H1 (cell line): ENCODE measurements at regions not wholly inside any gene's neighbourhood (a gene's known extent, or its start where the extent isn't known, plus 50 kb on each side); places are given as distances from the start of the nearest gene placed in this dataset.

Experiments
- CTCF ChIA-PET: fragments of 300-600 bp; sonication (Branson Sonifier 250); formaldehyde crosslinking; loops from one replicate; lab custom pipeline; 2021; ENCODE audit not compliant: partially characterized antibody; lab: Charles Lee
- POLR2A ChIA-PET: fragments of 300-600 bp; sonication (Branson Sonifier 250); formaldehyde crosslinking; loops from one replicate; lab custom pipeline; 2021; ENCODE audit warnings: inconsistent platforms; ENCODE audit not compliant: partially characterized antibody; lab: Charles Lee
- DNase-seq, 2 experiments: peaks; one replicate each; pipeline versions ENCODE4 v3.0.0 to v3.0.0-alpha.2; 2010 to 2022; ENCODE audit warnings: low spot score in 2 of 2, low read depth in 1 of 2, mixed read lengths in 1 of 2
- FAIRE-seq: peaks from 2 replicates; lab custom pipeline; 2011; peaks lifted over from hg19 to GRCh38; lab: Jason Lieb, UNC
- H2AFZ ChIP-seq: 2 replicates; pipeline ENCODE4 v1.8.1; 2012; ENCODE audit warnings: low read length, inconsistent platforms
- H2AK5ac ChIP-seq: 2 replicates; pipeline ENCODE4 v1.6.1; 2013; ENCODE audit warnings: low read depth, low read length
- H2BK120ac ChIP-seq: replicated peaks from 2 replicates; pipeline ENCODE3; 2013; ENCODE audit warnings: low read depth, low read length, inconsistent platforms
- H2BK12ac ChIP-seq: 2 replicates; pipeline ENCODE4 v1.6.1; 2013; ENCODE audit warnings: low read depth, low read length
- H2BK15ac ChIP-seq: 2 replicates; pipeline ENCODE4 v1.6.1; 2013; ENCODE audit warnings: low read length
- H2BK20ac ChIP-seq: 2 replicates; pipeline ENCODE4 v1.6.1; 2013; ENCODE audit warnings: low read length
- H2BK5ac ChIP-seq: 2 replicates; pipeline ENCODE4 v1.6.1; 2013; ENCODE audit warnings: low read depth, low read length
- H3K14ac ChIP-seq: 2 replicates; pipeline ENCODE4 v1.6.1; 2013; ENCODE audit warnings: inconsistent platforms; ENCODE audit not compliant: insufficient read length
- H3K18ac ChIP-seq: 2 replicates; pipeline ENCODE4 v1.6.1; 2013; ENCODE audit warnings: low read length; ENCODE audit errors: extremely low read depth
- H3K23ac ChIP-seq: 2 replicates; pipeline ENCODE4 v1.6.1; 2013; ENCODE audit warnings: inconsistent platforms; ENCODE audit not compliant: insufficient read length
- H3K23me2 ChIP-seq: 2 replicates; pipeline ENCODE4 v1.6.1; 2013; ENCODE audit warnings: low read depth, low read length
- H3K27ac ChIP-seq: 2 replicates; pipeline ENCODE4 v1.6.1; 2011; ENCODE audit warnings: low read depth, low read length, inconsistent platforms
- H3K27me3 ChIP-seq, 4 experiments: replicated peaks in 1 of 4; 1 replicate in 1 of 4; 2 replicates in 3 of 4; pipeline versions ENCODE4 v1.6.1 to v1.8.1; 2011 to 2013; ENCODE audit warnings: low read length in 3 of 4, mild to moderate bottlenecking in 3 of 4, inconsistent platforms in 2 of 4, mixed read lengths in 2 of 4, moderate library complexity in 1 of 4; ENCODE audit not compliant: control insufficient read depth in 3 of 4, insufficient read depth in 3 of 4; ENCODE audit errors: extremely low read depth in 1 of 4
- H3K36me3 ChIP-seq, 4 experiments: 2 replicates each; pipeline versions ENCODE4 v1.6.1 to v1.8.1; 2011 to 2013; ENCODE audit warnings: mild to moderate bottlenecking in 4 of 4, low read length in 3 of 4, moderate library complexity in 2 of 4, control low read depth in 1 of 4, inconsistent platforms in 1 of 4; ENCODE audit not compliant: insufficient read depth in 4 of 4, control insufficient read depth in 2 of 4
- H3K4ac ChIP-seq: replicated peaks from 2 replicates; pipeline ENCODE3; 2013; ENCODE audit warnings: low read length, low read depth, mixed read lengths, inconsistent platforms; ENCODE audit not compliant: insufficient read length
- H3K4me1 ChIP-seq, 4 experiments: replicated peaks in 1 of 4; 1 replicate in 1 of 4; 2 replicates in 3 of 4; pipeline versions ENCODE4 v1.6.1 to v1.8.1; 2011 to 2013; ENCODE audit warnings: low read length in 3 of 4, inconsistent platforms in 2 of 4, mixed read lengths in 1 of 4; ENCODE audit not compliant: insufficient read depth in 4 of 4, control insufficient read depth in 3 of 4
- H3K4me2 ChIP-seq, 2 experiments: 2 replicates each; pipeline versions ENCODE4 v1.6.1 to v1.8.1; 2011 to 2013; ENCODE audit warnings: low read depth in 2 of 2, low read length in 2 of 2, control low read depth in 1 of 2, inconsistent platforms in 1 of 2, mild to moderate bottlenecking in 1 of 2; ENCODE audit not compliant: insufficient read depth in 1 of 2
- H3K4me3 ChIP-seq, 4 experiments: fragments of 200-600, 300-600 bp in 1 of 4; sonication (generic), shearing (Covaris generic), sonication (Bioruptor Twin) in 1 of 4; 2 replicates each; pipeline versions ENCODE4 v1.5.1 to v1.8.1; 2011 to 2016; ENCODE audit warnings: low read length in 4 of 4, low read depth in 3 of 4, control low read depth in 2 of 4, inconsistent platforms in 2 of 4, mild to moderate bottlenecking in 2 of 4, mixed read lengths in 1 of 4, moderate library complexity in 1 of 4; ENCODE audit not compliant: insufficient read depth in 2 of 4; ENCODE audit errors: extremely low read depth in 1 of 4
- H3K56ac ChIP-seq: replicated peaks from 2 replicates; pipeline ENCODE3; 2013; ENCODE audit warnings: low read depth, mild to moderate bottlenecking, mixed read lengths, low read length, inconsistent platforms; ENCODE audit not compliant: insufficient read length
- H3K79me1 ChIP-seq: 2 replicates; pipeline ENCODE4 v1.6.1; 2013; ENCODE audit warnings: low read depth, low read length, control low read depth
- H3K79me2 ChIP-seq, 2 experiments: 2 replicates each; pipeline versions ENCODE4 v1.6.1 to v1.8.1; 2012 to 2013; ENCODE audit warnings: low read length in 2 of 2, mild to moderate bottlenecking in 2 of 2, inconsistent platforms in 1 of 2; ENCODE audit not compliant: insufficient read depth in 2 of 2, control insufficient read depth in 1 of 2
- H3K9ac ChIP-seq, 4 experiments: replicated peaks in 1 of 4; 1 replicate in 1 of 4; 2 replicates in 3 of 4; pipeline versions ENCODE4 v1.6.1 to v1.8.1; 2011 to 2013; ENCODE audit warnings: low read depth in 3 of 4, low read length in 3 of 4, control low read depth in 2 of 4, mild to moderate bottlenecking in 2 of 4, moderate library complexity in 2 of 4, inconsistent platforms in 1 of 4; ENCODE audit errors: extremely low read depth in 1 of 4
- H3K9me3 ChIP-seq, 2 experiments: 2 replicates each; pipeline versions ENCODE4 v1.6.1 to v1.8.1; 2012 to 2013; ENCODE audit warnings: mild to moderate bottlenecking in 2 of 2, moderate library complexity in 2 of 2, control low read depth in 1 of 2, inconsistent platforms in 1 of 2, low read depth in 1 of 2, low read length in 1 of 2, mixed read lengths in 1 of 2; ENCODE audit not compliant: insufficient read depth in 2 of 2
- H4K20me1 ChIP-seq, 2 experiments: replicated peaks in 1 of 2; 2 replicates each; pipeline versions ENCODE3 to v1.8.1; 2011 to 2013; ENCODE audit warnings: inconsistent platforms in 2 of 2, low read length in 2 of 2, mild to moderate bottlenecking in 1 of 2; ENCODE audit not compliant: insufficient read depth in 2 of 2, control insufficient read depth in 1 of 2
- H4K5ac ChIP-seq: 2 replicates; pipeline ENCODE4 v1.6.1; 2013; ENCODE audit warnings: low read length, low read depth, mixed read lengths, inconsistent platforms; ENCODE audit not compliant: insufficient read length
- H4K8ac ChIP-seq: 2 replicates; pipeline ENCODE4 v1.8.0; 2013; ENCODE audit warnings: mild to moderate bottlenecking, moderate library complexity, low read length, inconsistent platforms; ENCODE audit not compliant: insufficient read depth; ENCODE audit errors: extremely low read depth
- H4K91ac ChIP-seq: replicated peaks from 2 replicates; pipeline ENCODE3; 2013; ENCODE audit warnings: low read length, mixed read lengths, inconsistent platforms; ENCODE audit not compliant: insufficient read length
- CBX8 ChIP-seq: fragments of 300-800, 300-1000 bp; sonication (generic); IDR thresholded peaks from 2 replicates; pipeline ENCODE4 v1.7.1; 2016; ENCODE audit warnings: low read depth, low read length, borderline replicate concordance
- CHD1 ChIP-seq: IDR thresholded peaks from 2 replicates; pipeline ENCODE4 v1.6.1; 2012; ENCODE audit warnings: low read depth, low read length, improper control_type of control experiment
- JUND ChIP-seq: IDR thresholded peaks from 2 replicates; pipeline ENCODE4 v1.6.1; 2011; ENCODE audit warnings: mild to moderate bottlenecking, improper control_type of control experiment, low read length
- PHF8 ChIP-seq: fragments of 200-600 bp; sonication (generic); conservative IDR thresholded peaks from 2 replicates; pipeline ENCODE4 v1.7.1; 2012; ENCODE audit warnings: low read depth, mild to moderate bottlenecking, inconsistent platforms, low read length, moderate library complexity
- RFX5 ChIP-seq: IDR thresholded peaks from 2 replicates; pipeline ENCODE4 v1.6.1; 2011; ENCODE audit warnings: low read depth, low read length, improper control_type of control experiment, borderline replicate concordance
- SIX5 ChIP-seq: IDR thresholded peaks from 2 replicates; pipeline ENCODE4 v1.6.1; 2011; ENCODE audit warnings: mild to moderate bottlenecking, low read depth, low read length
- SP2 ChIP-seq: IDR thresholded peaks from 2 replicates; pipeline ENCODE4 v1.6.1; 2012; ENCODE audit warnings: mild to moderate bottlenecking, low read length, inconsistent platforms
- SRF ChIP-seq: IDR thresholded peaks from 2 replicates; pipeline ENCODE4 v1.6.1; 2011; ENCODE audit warnings: mild to moderate bottlenecking, low read depth, low read length, moderate library complexity
- TAF1 ChIP-seq: IDR thresholded peaks from 2 replicates; pipeline ENCODE4 v1.6.1; 2011; ENCODE audit warnings: mild to moderate bottlenecking, low read depth, low read length
- TCF12 ChIP-seq: IDR thresholded peaks from 2 replicates; pipeline ENCODE4 v1.6.1; 2011; ENCODE audit warnings: low read depth, mild to moderate bottlenecking, low read length
- TEAD4 ChIP-seq: IDR thresholded peaks from 2 replicates; pipeline ENCODE4 v1.6.1; 2012; ENCODE audit warnings: low read depth, low read length, inconsistent platforms, mixed read lengths
- WGBS, 2 experiments: shearing (Covaris generic) in 1 of 2; methylation state at CpG; one replicate each; pipeline versions ENCODE4 v1.1.6 to v1.1.7; 2013 to 2015; ENCODE audit warnings: low lambda C conversion rate in 2 of 2, mixed read lengths in 2 of 2, inconsistent platforms in 1 of 2, low coverage in 1 of 2, missing lambda C conversion rate in 1 of 2; ENCODE audit not compliant: insufficient replicate concordance in 2 of 2, insufficient coverage in 1 of 2, insufficient read length in 1 of 2; ENCODE audit errors: extremely low coverage in 1 of 2, missing lambda C conversion rate in 1 of 2; 5-methylcytosine and 5-hydroxymethylcytosine counted together
- TF ChIP-seq, protein P1 (sequence below): IDR thresholded peaks from 2 replicates; pipeline ENCODE4 v1.6.1; 2012; ENCODE audit warnings: low read length, inconsistent platforms

DNA sequence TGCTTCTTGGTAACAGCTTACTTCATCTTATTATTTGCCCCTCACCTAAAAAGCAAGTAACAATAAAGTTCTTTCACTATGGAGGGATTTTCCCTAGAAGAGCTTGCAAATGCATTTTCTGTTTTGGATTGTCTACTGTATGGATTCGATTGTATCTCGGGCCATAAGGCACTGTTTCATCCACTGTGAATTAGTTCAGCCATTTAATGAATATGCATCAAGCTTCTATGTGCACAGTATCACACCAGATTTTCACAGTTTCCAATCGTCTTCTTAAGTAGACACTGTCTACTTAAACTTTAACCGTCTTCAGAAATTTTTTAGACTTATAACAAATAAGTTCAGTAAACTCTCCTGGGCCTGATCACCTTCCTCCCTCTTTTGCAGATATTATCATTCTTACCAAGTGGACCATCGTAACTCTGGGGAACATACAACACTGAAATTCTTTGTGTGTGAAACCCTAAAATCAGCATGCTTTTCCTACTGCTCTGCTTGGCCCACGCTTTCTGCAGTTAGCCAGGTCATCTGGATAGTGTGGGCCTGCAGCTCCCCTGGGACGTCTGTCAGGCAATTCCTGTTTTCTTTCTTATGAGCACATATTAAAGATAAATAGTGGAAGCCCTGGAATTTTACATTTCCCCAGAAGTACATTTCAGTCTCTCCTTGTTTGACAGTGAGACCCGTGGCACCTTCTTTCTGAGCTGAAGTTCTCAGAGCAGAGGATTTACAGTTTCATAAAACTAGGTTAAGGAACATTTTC, 136.5 kb upstream of the PDE10A start:
- Histone ChIP-seq H2BK15ac (no peak overlapping the region), H3K4me3 (no peak overlapping the region), H3K56ac (no peak overlapping the region), H3K23me2 (peaks cover 3% of the 10 kb centered on the region; the same call in 1 of the 2 replicates), H3K27me3 (peaks cover 3 to 17% (median 11%) of the 10 kb centered on the region in 4 experiments), H4K20me1 (no peaks in the 10 kb centered on the region), H3K9me3 (no peaks in the 10 kb centered on the region), H2BK120ac (no peak overlapping the region), H3K14ac (no peak overlapping the region), H2AK5ac (no peak overlapping the region), H4K91ac (no peak overlapping the region), H3K79me1 (no peaks in the 10 kb centered on the region), H3K4me1 (no peaks in the 10 kb centered on the region), H2BK12ac (no peak overlapping the region), H3K9ac (no peak overlapping the region), H3K4ac (no peak overlapping the region), H2AFZ (no peak overlapping the region), H2BK5ac (no peak overlapping the region), H3K23ac (no peak overlapping the region), H4K8ac (no peak overlapping the region), H4K5ac (no peak overlapping the region), H3K36me3 (no peaks in the 10 kb centered on the region), H3K18ac (no peak overlapping the region), H3K4me2 (no peak overlapping the region), H3K27ac (no peak overlapping the region), H2BK20ac (no peak overlapping the region), H3K79me2 (no peaks in the 10 kb centered on the region)
- DNase-seq (no peak), FAIRE-seq (no peak)
- 91% methylated on average over 8 of the region's 8 CpGs; no CpG with 5 or more reads in 1 of the 2 experiments for WGBS, 2 experiments
- ChIA-PET CTCF (interaction anchor here (0.7 to 2.0 kb wide), 6 partner anchors 23 to 360 kb away, joined by 3 to 5 read pairs (median 3); no protein-coding TSS in a partner anchor), POLR2A (interaction anchor here (1.3 kb wide), 1 partner anchor 42 kb away, joined by 3 read pairs; no protein-coding TSS in a partner anchor)
- no peak for TF ChIP-seq TAF1
- TF ChIP-seq RFX5, result no peak
- TF ChIP-seq TCF12, result no peak
- no peak for TF ChIP-seq JUND
- TF ChIP-seq, protein P1, sequence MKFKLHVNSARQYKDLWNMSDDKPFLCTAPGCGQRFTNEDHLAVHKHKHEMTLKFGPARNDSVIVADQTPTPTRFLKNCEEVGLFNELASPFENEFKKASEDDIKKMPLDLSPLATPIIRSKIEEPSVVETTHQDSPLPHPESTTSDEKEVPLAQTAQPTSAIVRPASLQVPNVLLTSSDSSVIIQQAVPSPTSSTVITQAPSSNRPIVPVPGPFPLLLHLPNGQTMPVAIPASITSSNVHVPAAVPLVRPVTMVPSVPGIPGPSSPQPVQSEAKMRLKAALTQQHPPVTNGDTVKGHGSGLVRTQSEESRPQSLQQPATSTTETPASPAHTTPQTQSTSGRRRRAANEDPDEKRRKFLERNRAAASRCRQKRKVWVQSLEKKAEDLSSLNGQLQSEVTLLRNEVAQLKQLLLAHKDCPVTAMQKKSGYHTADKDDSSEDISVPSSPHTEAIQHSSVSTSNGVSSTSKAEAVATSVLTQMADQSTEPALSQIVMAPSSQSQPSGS, result no peak
- TF ChIP-seq SIX5, result no peak
- TF ChIP-seq TEAD4, result no peak
- TF ChIP-seq CHD1, result no peak
- TF ChIP-seq PHF8, result no peak
- TF ChIP-seq SP2, result no peak
- TF ChIP-seq SRF, result no peak
- TF ChIP-seq CBX8, result no peak
